Tibial nerve (tissue), 4 donors: ENCODE measurements at regions not wholly inside any gene's neighbourhood (a gene's known extent, or its start where the extent isn't known, plus 50 kb on each side); places are given as distances from the start of the nearest gene placed in this dataset.
"Not testable (repeated sequence)": the region's sequence is repeated elsewhere in the genome, so short reads cannot be mapped to it uniquely, and the experiment has no call there.

Experiments
- DNase-seq, 2 donors: peaks; one replicate each; pipeline ENCODE4 v3.0.0-alpha.2; 2019; ENCODE audit warnings: low spot score in 2 of 2
- H3K27ac ChIP-seq, 4 donors: fragments of 200-600 bp; sonication (generic) in 3 of 4; one replicate each; pipeline ENCODE4 v1.5.1; 2017 to 2019; ENCODE audit warnings: mild to moderate bottlenecking in 1 of 4
- H3K27me3 ChIP-seq, 2 donors: fragments of 200-600 bp; sonication (generic) in 1 of 2; one replicate each; pipeline versions ENCODE4 v1.5.1 to v1.6.0; 2017 to 2019
- H3K36me3 ChIP-seq, 3 donors: fragments of 200-600 bp; sonication (generic); one replicate each; pipeline ENCODE4 v1.5.1; 2018 to 2019
- H3K4me1 ChIP-seq, 4 donors: fragments of 200-600 bp; sonication (generic) in 3 of 4; one replicate each; pipeline ENCODE4 v1.5.1; 2017 to 2019
- H3K4me3 ChIP-seq, 4 donors: fragments of 200-600 bp; sonication (generic) in 3 of 4; one replicate each; pipeline ENCODE4 v1.5.1; 2017 to 2019; ENCODE audit warnings: mild to moderate bottlenecking in 1 of 4, moderate library complexity in 1 of 4
- H3K9me3 ChIP-seq, 4 donors: fragments of 200-600 bp; sonication (generic) in 3 of 4; one replicate each; pipeline ENCODE4 v1.5.1; 2017 to 2019
- CTCF ChIP-seq, 5 experiments: fragments of 200-600 bp in 3 of 5; fragments of 450-650 bp in 2 of 5; sonication (generic) in 3 of 5; IDR thresholded peaks; one replicate each; pipeline ENCODE4 v1.5.1; 2016 to 2019; ENCODE audit warnings: antibody characterized with exemption in 5 of 5, mild to moderate bottlenecking in 3 of 5, moderate library complexity in 2 of 5
- EP300 ChIP-seq, 2 donors: sonication (generic); formaldehyde crosslinking; IDR thresholded peaks; one replicate each; pipeline ENCODE4 v1.6.1; 2017; ENCODE audit warnings: antibody characterized with exemption in 2 of 2, mild to moderate bottlenecking in 1 of 2
- POLR2A ChIP-seq, 2 donors: fragments of 450-650 bp; IDR thresholded peaks; one replicate each; pipeline ENCODE4 v1.6.1; 2017; ENCODE audit warnings: antibody characterized with exemption in 2 of 2, mild to moderate bottlenecking in 2 of 2, moderate library complexity in 2 of 2
- WGBS, 2 donors: methylation state at CpG; one replicate each; pipeline ENCODE4 v1.1.5; 2018; 5-methylcytosine and 5-hydroxymethylcytosine counted together

DNA sequence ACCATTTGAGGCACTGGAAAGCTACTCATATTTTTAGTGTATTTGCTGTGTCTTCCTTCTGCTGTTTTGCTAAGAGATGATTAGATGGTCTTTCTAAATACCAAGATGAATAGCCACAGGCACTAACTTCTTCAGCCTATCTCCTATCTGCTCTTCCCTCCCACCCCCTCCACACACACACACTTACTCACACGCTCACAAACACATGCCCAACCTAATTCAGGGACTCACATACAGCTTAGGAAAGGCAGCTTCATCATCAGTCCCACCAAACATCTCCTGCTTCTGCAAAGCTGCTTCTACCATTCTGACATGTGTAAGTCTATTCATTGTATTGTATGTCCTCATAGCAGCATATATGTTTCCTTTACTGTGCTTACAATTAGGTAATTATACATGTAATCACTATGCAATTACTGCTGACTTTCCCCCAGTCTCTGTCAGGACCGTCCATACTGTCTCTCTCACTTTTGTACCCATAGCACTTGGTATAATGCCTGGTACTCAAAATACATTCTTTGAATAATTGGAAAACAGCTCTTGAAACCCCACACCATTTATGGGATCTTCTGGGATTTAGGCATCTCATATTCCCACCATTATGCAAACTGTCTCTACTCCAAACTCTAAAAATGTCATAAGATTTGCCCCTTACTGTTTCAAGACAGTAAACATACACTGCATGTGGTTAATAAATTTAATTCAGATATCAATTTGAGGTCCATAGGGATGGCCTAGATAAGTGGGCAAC is 83.3 kb upstream of the HIF1A start:
- Histone ChIP-seq H3K36me3 (no peaks in the 10 kb centered on the region), H3K4me1 (peaks cover 0 to 12% (median 7%) of the 10 kb centered on the region in 4 donors)

GRCh38 chr14:61613006-61613405 is 82.3 kb upstream of the HIF1A start:
- DNase-seq, H3K36me3 ChIP-seq, H3K9me3 ChIP-seq, H3K4me3 ChIP-seq, H3K27me3 ChIP-seq, H3K27ac ChIP-seq: not testable (repeated sequence)
- 75 to 81% methylated on average over 4 of the region's 4 CpGs for WGBS, 2 donors
- H3K4me1 ChIP-seq, result peaks cover 0 to 12% (median 7%) of the 10 kb centered on the region in 4 donors

More for the DNA sequence above, 83.3 kb upstream of the HIF1A start:
- Histone ChIP-seq H3K9me3 (no peaks in the 10 kb centered on the region), H3K4me3 (no peak overlapping the region), H3K27me3 (no peaks in the 10 kb centered on the region), H3K27ac (no peak overlapping the region)
- DNase-seq, result no peak
- WGBS, 2 donors, result 75 to 76% methylated on average over 2 of the region's 2 CpGs
- TF ChIP-seq POLR2A (IDR thresholded peaks at IDR 0.05) (no peak), CTCF (IDR thresholded peaks at IDR 0.05) (no peak), EP300 (IDR thresholded peaks at IDR 0.05) (no peak)

DNA sequence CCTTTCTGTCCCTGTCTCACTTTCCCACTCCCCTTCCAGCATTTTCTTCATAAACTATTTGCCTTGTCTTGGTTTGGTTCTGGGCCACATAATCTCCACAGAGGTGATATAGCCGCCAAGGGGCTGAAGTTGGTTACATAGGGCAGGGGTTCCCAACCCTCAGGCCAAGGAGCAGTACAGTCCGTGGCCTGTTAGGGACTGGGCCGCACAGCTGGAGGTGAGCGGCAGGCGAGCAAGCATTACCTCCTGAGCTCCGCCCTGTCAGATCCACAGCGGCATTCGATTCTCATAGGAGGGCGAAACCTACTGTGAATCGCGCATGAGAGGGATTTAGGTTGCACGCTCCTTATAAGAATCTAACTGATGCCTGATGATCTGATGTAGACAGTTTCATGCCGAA is 80.6 kb upstream of the HIF1A start:
- WGBS, 2 donors, result 98% methylated on average over 13 of the region's 13 CpGs
- Histone ChIP-seq H3K36me3 (no peaks in the 10 kb centered on the region), H3K4me1 (peaks cover 0 to 4% (median 0%) of the 10 kb centered on the region in 4 donors), H3K27me3 (no peaks in the 10 kb centered on the region), H3K4me3 (no peak overlapping the region), H3K9me3 (no peaks in the 10 kb centered on the region), H3K27ac (no peak overlapping the region)
- DNase-seq, result no peak
- TF ChIP-seq EP300 (IDR thresholded peaks at IDR 0.05) (no peak), CTCF (IDR thresholded peaks at IDR 0.05) (no peak), POLR2A (IDR thresholded peaks at IDR 0.05) (no peak)

GRCh38 chr14:61615743-61616523 is 79.4 kb upstream of the HIF1A start:
- H3K27ac ChIP-seq, result no peak overlapping the region
- H3K4me3 ChIP-seq, result no peak overlapping the region
- peaks cover 0 to 4% (median 0%) of the 10 kb centered on the region in 4 donors for H3K4me1 ChIP-seq
- TF ChIP-seq POLR2A (IDR thresholded peaks at IDR 0.05), result no peak
- no peak for TF ChIP-seq CTCF (IDR thresholded peaks at IDR 0.05)
- no peak for TF ChIP-seq EP300 (IDR thresholded peaks at IDR 0.05)
- DNase-seq, result no peak
- WGBS, 2 donors, result 60 to 70% methylated on average over 11 of the region's 11 CpGs
- no peaks in the 10 kb centered on the region for H3K36me3 ChIP-seq
- no peaks in the 10 kb centered on the region for H3K9me3 ChIP-seq
- H3K27me3 ChIP-seq, result no peaks in the 10 kb centered on the region

DNA sequence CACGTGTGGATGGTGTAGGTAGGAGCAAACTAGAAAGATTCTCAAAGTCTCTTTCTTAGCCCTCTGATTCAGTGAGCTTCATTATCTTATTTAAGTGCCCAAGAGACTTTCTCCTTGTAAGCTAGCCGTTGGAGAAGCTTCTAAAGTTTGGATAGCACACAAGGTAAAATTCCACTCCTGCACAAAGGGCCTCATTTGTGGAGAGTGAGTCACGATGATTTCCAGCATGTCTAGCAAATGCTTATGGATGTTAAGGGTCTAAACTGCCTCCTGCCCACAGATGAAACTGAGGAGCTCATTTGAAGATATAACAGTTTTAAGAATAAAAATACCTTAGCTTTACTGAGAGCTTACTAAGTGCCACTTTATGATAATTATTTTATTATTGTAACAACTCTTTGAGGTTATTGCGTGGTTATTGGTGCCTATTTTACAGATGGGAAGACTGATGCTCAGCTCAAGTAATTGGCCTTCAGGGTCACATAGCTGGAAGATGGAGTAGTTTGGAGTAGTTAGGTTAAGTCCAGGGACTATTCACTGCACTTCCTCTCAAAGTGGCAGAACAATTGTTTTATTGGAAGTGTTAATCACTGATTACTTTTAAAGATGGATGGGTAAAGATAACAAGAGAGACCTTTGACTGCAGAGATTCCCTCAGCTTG is 78.7 kb upstream of the HIF1A start:
- H3K4me1 ChIP-seq, result peaks cover 0 to 4% (median 0%) of the 10 kb centered on the region in 4 donors
- no peaks in the 10 kb centered on the region for H3K9me3 ChIP-seq
- H3K4me3 ChIP-seq, result no peak overlapping the region
- no peaks in the 10 kb centered on the region for H3K36me3 ChIP-seq
- no peak overlapping the region for H3K27ac ChIP-seq
- TF ChIP-seq CTCF (IDR thresholded peaks at IDR 0.05), result no peak
- no peak for TF ChIP-seq EP300 (IDR thresholded peaks at IDR 0.05)
- TF ChIP-seq POLR2A (IDR thresholded peaks at IDR 0.05), result no peak
- H3K27me3 ChIP-seq, result no peaks in the 10 kb centered on the region
- WGBS, 2 donors, result 58 to 66% methylated on average over 4 of the region's 4 CpGs
- no peak for DNase-seq
